ENCODE measurements at regions not wholly inside any gene's neighbourhood (a gene's known extent, or its start where the extent isn't known, plus 50 kb on each side); places are given as distances from the start of the nearest gene placed in this dataset.

- in situ Hi-C loops (cut with MboI; ENCODE audit: low pct_unique_long_range_greater_than_20kb, low sequenced_read_pairs, unreplicated experiment) = no loop called here
- no peak for TF ChIP-seq CTCF (IDR thresholded peaks at IDR 0.05; ENCODE audit: extremely low read depth, insufficient read depth, missing control alignments)
- no peak for DNase-seq (ENCODE audit: low spot score)
Observed at GRCh38 chr19:30755581-30755980, 383.4 kb downstream of the ZNF536 start.

- no peak for DNase-seq (ENCODE audit: low spot score)
- in situ Hi-C loops (cut with MboI; ENCODE audit: low pct_unique_long_range_greater_than_20kb, low sequenced_read_pairs, unreplicated experiment) = no loop called here
- TF ChIP-seq CTCF (IDR thresholded peaks at IDR 0.05; ENCODE audit: extremely low read depth, insufficient read depth, missing control alignments) = no peak
Observed at GRCh38 chr19:30754162-30754561, 382.0 kb downstream of the ZNF536 start.

GRCh38 chr19:30752876-30753275 lies 380.7 kb downstream of the ZNF536 start:
- in situ Hi-C loops (cut with MboI; ENCODE audit: low pct_unique_long_range_greater_than_20kb, low sequenced_read_pairs, unreplicated experiment) = no loop called here
- no peak for DNase-seq (ENCODE audit: low spot score)
- no peak for TF ChIP-seq CTCF (IDR thresholded peaks at IDR 0.05; ENCODE audit: extremely low read depth, insufficient read depth, missing control alignments)

- no peak for DNase-seq (ENCODE audit: low spot score)
- in situ Hi-C loops (cut with MboI; ENCODE audit: low pct_unique_long_range_greater_than_20kb, low sequenced_read_pairs, unreplicated experiment) = no loop called here
- no peak for TF ChIP-seq CTCF (IDR thresholded peaks at IDR 0.05; ENCODE audit: extremely low read depth, insufficient read depth, missing control alignments)
Observed at GRCh38 chr19:30752201-30752600, 380.0 kb downstream of the ZNF536 start.

DNA sequence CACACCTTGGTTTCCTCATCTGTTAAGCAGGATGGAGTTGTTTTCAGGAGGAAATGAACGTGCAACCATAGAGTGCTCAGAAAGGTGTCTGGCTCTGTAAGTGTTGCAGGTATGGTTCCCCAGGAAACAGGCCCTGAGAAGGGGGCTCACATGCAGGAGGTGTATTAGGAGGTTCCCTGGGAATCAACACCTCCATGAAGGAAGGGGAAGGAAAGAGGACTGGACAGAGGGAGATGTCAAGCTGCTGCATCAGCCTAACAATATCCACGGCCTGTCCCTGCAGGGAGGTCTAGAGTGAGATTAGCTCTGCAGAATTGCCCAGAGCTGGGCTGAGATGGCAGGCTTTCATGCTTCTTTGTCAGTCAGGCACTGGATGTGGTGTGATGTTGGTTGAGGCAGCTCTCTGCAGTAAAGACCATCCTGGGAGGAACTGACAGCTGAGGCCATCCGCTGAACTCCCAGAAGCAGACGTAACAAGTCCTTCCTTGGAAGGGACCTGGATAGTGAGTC lies 373.3 kb downstream of the ZNF536 start:
- in situ Hi-C loops (cut with MboI; ENCODE audit: low pct_unique_long_range_greater_than_20kb, low sequenced_read_pairs, unreplicated experiment) = no loop called here
- no peak for DNase-seq (ENCODE audit: low spot score)
- no peak for TF ChIP-seq CTCF (IDR thresholded peaks at IDR 0.05; ENCODE audit: extremely low read depth, insufficient read depth, missing control alignments)

DNA sequence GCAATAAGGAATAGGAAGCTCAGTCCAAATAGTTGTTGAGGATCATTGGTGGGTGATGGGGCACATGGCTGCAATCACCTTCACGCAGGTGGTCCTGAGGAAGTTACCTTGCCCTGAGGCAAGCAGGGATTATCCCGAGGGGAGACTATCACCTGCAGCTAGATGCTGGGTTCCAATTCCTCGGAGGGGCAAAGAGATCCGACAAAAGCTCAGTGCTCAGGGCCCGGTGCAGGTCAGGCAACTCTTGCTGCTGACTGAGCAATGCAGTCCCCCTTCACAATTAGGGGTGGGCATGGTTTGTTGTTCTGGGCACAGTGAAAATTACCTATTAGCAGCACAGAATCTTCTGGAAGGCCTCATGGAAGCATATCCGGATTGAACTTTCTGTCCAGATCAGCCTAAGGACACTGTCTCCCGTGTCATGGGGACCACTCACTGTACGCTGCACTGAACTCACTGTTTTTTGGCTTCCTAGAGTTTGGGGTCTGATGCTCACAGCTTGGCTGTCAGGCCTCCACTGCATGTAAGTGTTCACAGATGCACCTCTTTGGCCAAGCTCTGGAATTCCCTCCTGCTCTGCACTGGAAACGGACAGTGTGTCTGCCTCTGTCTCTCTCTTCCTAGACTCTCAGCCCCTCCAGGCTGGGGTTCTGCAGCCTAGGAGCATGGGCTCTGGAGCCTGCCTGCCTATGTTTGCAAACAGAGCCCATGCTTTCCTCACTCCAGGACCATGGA lies 372.7 kb downstream of the ZNF536 start:
- in situ Hi-C loops (cut with MboI; ENCODE audit: low pct_unique_long_range_greater_than_20kb, low sequenced_read_pairs, unreplicated experiment) = no loop called here
- no peak for TF ChIP-seq CTCF (IDR thresholded peaks at IDR 0.05; ENCODE audit: extremely low read depth, insufficient read depth, missing control alignments)
- no peak for DNase-seq (ENCODE audit: low spot score)
